Activated B cell treated with CpG ODN at 0.5 μM for 24 hours (primary cell): ENCODE measurements at regions not wholly inside any gene's neighbourhood (a gene's known extent, or its start where the extent isn't known, plus 50 kb on each side); places are given as distances from the start of the nearest gene placed in this dataset.

Source experiments
- ATAC-seq: fragments of 200-7000 bp; cut with Tn5 transposase; one replicate; pipeline ENCODE4 v1.10.0; 2021; ENCODE audit warnings: low read depth, mild to moderate bottlenecking, moderate library complexity
- CTCF ChIA-PET: fragments of 350-600 bp; sonication (Branson Sonifier 250); formaldehyde crosslinking; loops from one replicate; lab custom pipeline; 2021; ENCODE audit warnings: antibody characterized with exemption; lab: Charles Lee
- POLR2A ChIA-PET: fragments of 350-600 bp; sonication (Branson Sonifier 250); formaldehyde crosslinking; loops from one replicate; lab custom pipeline; 2021; ENCODE audit warnings: antibody characterized with exemption; lab: Charles Lee
- DNase-seq: peaks from one replicate; pipeline ENCODE4 v3.0.0; 2022
- H3K27ac Mint-ChIP-seq: one replicate; pipeline ENCODE4 v1.8.0; 2020; ENCODE audit warnings: mixed read lengths
- H3K27me3 Mint-ChIP-seq: one replicate; pipeline ENCODE4 v1.8.0; 2021; ENCODE audit warnings: mixed read lengths
- H3K36me3 Mint-ChIP-seq: one replicate; pipeline ENCODE4 v1.8.0; 2021; ENCODE audit warnings: low read depth, mixed read lengths
- H3K4me1 Mint-ChIP-seq: one replicate; pipeline ENCODE4 v1.8.0; 2021; ENCODE audit warnings: mixed read lengths
- H3K4me3 Mint-ChIP-seq: one replicate; pipeline ENCODE4 v1.8.0; 2020; ENCODE audit warnings: mild to moderate bottlenecking, mixed read lengths
- H3K9me3 Mint-ChIP-seq: one replicate; pipeline ENCODE4 v1.8.0; 2020; ENCODE audit warnings: mixed read lengths
- intact Hi-C: fragments of 100-400 bp; cut with micrococcal nuclease; formaldehyde crosslinking; loops from one replicate; pipeline ENCODE4 v1.15.1; 2024
- TF ChIP-seq, protein P1 (sequence below): fragments of 200-600 bp; IDR thresholded peaks from one replicate; pipeline ENCODE4 v1.8.0; 2022; ENCODE audit warnings: antibody characterized with exemption, mild to moderate bottlenecking

GRCh38 chr13:66009241-66009640 is 1220.9 kb downstream of the PCDH9 start:
- Mint-ChIP-seq H3K9me3 (peaks cover 3% of the 10 kb centered on the region), H3K36me3 (no peaks in the 10 kb centered on the region), H3K4me1 (no peaks in the 10 kb centered on the region), H3K27ac (no peak overlapping the region), H3K4me3 (no peak overlapping the region), H3K27me3 (no peaks in the 10 kb centered on the region)
- ATAC-seq (no peak), DNase-seq (no peak)
- POLR2A ChIA-PET: no interaction called here
- intact Hi-C loops: no loop called here
- TF ChIP-seq, protein P1, sequence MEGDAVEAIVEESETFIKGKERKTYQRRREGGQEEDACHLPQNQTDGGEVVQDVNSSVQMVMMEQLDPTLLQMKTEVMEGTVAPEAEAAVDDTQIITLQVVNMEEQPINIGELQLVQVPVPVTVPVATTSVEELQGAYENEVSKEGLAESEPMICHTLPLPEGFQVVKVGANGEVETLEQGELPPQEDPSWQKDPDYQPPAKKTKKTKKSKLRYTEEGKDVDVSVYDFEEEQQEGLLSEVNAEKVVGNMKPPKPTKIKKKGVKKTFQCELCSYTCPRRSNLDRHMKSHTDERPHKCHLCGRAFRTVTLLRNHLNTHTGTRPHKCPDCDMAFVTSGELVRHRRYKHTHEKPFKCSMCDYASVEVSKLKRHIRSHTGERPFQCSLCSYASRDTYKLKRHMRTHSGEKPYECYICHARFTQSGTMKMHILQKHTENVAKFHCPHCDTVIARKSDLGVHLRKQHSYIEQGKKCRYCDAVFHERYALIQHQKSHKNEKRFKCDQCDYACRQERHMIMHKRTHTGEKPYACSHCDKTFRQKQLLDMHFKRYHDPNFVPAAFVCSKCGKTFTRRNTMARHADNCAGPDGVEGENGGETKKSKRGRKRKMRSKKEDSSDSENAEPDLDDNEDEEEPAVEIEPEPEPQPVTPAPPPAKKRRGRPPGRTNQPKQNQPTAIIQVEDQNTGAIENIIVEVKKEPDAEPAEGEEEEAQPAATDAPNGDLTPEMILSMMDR: no peak
- CTCF ChIA-PET: no interaction called here

DNA sequence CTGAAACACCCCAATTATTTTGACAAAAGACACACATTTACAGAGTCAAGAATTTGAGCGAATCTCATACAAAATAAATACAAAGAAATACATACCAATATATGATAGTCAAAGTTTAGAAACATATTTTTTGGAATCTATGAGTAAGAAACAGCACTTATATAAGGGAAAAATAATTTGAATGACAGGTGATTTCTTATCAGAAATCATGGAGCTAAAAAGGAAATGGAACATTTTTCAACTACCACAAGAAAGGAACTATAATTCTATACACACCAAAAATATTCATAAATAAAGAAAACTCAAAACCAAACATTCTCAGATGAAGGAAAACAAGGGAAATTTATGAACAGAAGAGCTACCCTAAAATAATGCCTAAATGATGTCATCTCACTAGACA is 1226.6 kb downstream of the PCDH9 start:
- H3K27me3 Mint-ChIP-seq: no peaks in the 10 kb centered on the region
- DNase-seq (no peak), ATAC-seq (no peak)
- H3K4me3 Mint-ChIP-seq: no peak overlapping the region
- ChIA-PET CTCF (no interaction called here), POLR2A (no interaction called here)
- intact Hi-C loops: no loop called here
- H3K36me3 Mint-ChIP-seq: no peaks in the 10 kb centered on the region
- TF ChIP-seq, protein P1: no peak
- H3K27ac Mint-ChIP-seq: no peak overlapping the region
- no peaks in the 10 kb centered on the region for H3K4me1 Mint-ChIP-seq
- peaks cover 14% of the 10 kb centered on the region for H3K9me3 Mint-ChIP-seq

DNA sequence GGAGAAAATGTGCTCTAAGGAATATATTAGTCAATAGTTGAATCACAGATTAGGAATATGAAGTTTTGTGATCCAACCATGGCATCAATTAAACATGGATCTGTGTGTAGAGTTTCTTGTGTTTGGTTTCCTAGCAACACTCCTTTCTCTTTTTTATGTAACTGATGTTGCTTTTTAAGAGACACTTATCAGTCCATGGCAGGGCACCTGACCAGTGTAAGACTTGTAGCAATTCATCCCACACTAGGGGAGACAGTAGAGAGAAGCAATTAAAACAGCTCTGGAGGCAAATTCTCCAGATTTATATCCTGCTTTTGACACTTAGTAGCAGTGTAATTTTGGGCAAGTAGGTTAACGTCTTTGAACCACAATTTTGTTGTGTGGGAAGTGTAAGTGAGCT is 1229.0 kb downstream of the PCDH9 start:
- CTCF ChIA-PET: no interaction called here
- Mint-ChIP-seq H3K4me3 (no peak overlapping the region), H3K9me3 (peaks cover 14% of the 10 kb centered on the region), H3K36me3 (no peaks in the 10 kb centered on the region), H3K27me3 (no peaks in the 10 kb centered on the region), H3K27ac (no peak overlapping the region), H3K4me1 (no peaks in the 10 kb centered on the region)
- ATAC-seq (no peak), DNase-seq (no peak)
- TF ChIP-seq, protein P1: no peak
- POLR2A ChIA-PET: no interaction called here
- intact Hi-C loops: no loop called here

DNA sequence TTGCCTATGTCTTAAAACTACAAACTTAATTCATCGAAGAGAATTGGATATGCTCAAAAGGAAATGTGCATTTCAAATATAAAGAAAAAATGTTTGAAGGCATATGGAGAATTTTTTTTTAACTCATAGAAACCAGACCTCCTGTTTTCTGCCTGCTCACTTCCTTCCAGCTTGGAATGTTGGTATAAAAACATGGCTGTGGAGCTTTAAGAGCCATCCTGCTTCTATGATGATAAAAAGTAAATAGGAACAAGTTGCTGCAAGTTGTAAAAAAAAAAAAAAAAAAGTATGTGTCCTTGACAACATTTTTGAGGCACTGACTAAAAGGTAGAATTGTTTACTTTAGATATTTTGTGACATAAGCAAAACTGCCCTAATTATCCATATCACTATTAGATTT is 1230.7 kb downstream of the PCDH9 start:
- DNase-seq (no peak), ATAC-seq (no peak)
- Mint-ChIP-seq H3K4me3 (no peak overlapping the region), H3K27me3 (no peaks in the 10 kb centered on the region), H3K36me3 (no peaks in the 10 kb centered on the region), H3K9me3 (peaks cover 13% of the 10 kb centered on the region), H3K27ac (no peak overlapping the region), H3K4me1 (no peaks in the 10 kb centered on the region)
- TF ChIP-seq, protein P1: no peak
- ChIA-PET POLR2A (no interaction called here), CTCF (no interaction called here)
- intact Hi-C loops: no loop called here

DNA sequence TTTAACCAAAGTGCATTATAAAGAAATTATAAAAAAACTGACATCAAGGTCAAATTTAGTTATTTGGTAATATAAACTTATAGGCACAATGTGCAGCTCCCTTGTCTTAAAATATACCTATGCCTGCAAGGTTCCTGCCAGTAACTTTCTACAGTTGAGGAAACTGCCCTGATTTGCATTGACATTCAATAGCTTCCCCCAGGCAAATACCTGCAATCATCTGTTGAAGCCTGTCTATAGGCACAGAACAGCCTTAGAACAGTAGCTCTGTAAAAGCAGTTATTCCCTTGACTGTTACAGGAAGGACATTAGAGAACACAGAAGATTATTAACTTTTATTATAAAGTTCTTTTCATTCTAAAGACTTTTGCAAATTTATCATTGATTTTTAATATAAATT is 1239.5 kb downstream of the PCDH9 start:
- no peaks in the 10 kb centered on the region for H3K27me3 Mint-ChIP-seq
- CTCF ChIA-PET: no interaction called here
- POLR2A ChIA-PET: no interaction called here
- H3K4me3 Mint-ChIP-seq: no peak overlapping the region
- ATAC-seq (no peak), DNase-seq (no peak)
- no peak overlapping the region for H3K27ac Mint-ChIP-seq
- no peaks in the 10 kb centered on the region for H3K4me1 Mint-ChIP-seq
- H3K36me3 Mint-ChIP-seq: no peaks in the 10 kb centered on the region
- intact Hi-C loops: no loop called here
- TF ChIP-seq, protein P1: no peak
- no peaks in the 10 kb centered on the region for H3K9me3 Mint-ChIP-seq
